AG08395 (cell line): ENCODE measurements at regions not wholly inside any gene's neighbourhood (a gene's known extent, or its start where the extent isn't known, plus 50 kb on each side); places are given as distances from the start of the nearest gene placed in this dataset.
"Not testable (repeated sequence)": the region's sequence is repeated elsewhere in the genome, so short reads cannot be mapped to it uniquely, and the experiment has no call there.

Experiments
- DNase-seq: peaks from one replicate; pipeline ENCODE4 v3.0.0; 2012; ENCODE audit warnings: mixed read lengths, low spot score

DNA sequence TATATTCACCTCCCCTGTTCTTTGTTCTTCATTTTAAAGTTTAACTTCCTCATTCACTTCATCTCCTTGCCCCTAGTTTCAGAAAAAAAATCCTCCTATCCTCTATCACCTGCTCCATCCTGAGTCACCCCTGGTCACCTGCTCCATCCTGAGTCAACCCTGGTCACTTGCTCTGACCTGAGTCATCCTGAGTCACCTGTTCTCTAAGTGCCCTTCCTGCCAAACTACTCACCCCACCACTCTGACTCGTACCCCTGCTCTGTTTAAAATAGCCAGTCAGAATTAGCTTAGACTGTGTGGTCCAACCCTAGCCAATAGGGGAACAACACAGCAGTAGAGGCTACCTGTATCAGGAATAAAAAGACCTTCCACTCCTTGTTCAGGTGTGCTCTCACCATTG lies 716.9 kb downstream of the ZBBX start:
- DNase-seq = no peak

DNA sequence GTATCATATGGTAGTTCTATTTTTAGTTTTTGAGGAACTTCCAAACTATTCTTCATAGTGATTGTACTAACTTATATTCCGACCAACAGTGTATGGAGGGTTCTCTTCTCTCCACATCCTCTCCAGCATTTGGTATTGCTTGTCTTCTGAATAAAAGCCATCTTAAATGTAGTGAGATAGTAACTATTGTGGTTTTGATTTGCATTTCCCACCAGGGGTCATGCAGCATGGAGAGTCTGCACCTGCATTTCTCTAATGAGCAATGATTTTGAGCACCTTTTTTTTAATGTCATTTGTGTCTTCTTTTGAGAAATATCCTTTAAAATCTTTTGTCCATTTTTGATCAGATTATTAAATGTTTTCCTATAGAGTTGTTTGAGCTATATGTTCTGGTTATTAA lies 718.5 kb downstream of the ZBBX start:
- no peak for DNase-seq

DNA sequence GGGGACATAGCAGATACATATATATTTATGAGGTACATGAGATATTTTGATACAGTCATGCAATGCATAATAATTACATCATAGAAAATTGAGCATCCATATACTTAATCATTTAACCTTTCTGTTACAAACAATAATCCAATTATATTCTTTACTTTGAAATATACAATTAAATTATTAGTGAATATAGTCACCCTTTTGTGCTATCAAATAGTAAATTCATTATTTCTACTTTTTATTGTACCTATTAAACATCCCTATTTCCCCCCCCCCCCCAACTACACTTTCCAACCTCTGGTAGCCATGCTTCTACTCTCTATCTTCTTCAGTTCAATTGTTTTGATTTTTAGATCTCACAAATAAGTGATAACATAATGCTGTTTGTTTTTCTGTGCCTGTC lies 719.1 kb downstream of the ZBBX start:
- no peak for DNase-seq

DNA sequence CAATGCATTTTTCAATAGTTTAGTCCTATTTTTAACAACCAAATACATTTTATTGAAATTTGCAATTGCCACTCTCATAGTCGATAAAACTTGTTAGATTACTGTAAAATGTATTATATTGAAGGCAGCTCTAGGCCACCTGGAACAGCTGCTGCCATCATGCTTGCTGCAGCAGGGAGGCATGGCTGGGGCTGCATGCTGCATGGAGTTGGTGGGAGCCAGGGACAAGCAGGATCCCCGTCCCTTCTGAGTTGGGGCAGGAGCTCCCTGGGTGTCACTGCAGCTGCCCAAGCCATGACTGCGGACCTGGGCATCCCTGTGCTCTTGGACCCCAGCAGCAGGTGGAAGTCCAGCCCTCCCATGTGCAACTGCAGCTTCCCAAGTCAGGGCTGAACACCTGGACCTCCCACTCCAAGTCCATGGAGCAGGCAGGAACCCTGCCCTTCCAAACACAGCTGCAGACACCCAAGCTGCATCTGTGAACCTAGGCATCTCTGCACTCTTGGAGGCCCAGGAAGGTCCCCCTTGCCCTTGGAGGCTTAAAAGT lies 742.0 kb downstream of the ZBBX start:
- DNase-seq = no peak

DNA sequence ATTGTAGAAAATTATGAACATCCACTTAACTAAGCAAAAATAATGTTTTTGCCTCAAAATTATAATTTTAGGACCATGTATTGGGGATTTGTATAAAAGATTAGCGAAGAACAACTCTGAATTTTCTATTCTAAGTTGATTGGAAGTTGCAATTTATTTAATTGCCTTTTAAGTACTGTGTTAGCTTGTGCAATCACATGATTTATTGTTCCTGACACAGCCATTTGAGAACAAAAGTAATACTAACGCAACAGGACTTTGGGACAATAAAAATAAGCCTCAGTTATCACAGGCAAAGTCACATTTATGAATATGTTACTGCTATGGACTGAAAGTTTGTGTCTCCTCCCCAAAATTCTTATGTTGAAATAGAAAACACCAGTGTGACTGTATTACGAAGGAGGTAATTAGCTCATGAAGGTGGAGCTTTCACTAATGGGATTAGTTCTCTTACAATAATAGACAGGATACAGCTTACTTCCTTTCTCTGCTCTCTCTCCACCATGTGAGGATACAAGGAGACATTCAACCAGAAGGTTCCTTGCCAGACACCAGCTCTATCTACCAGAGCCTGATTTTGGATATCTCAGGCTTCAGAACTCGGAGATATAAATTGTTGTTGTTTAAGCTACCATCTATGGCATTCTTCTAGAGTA lies 745.9 kb downstream of the ZBBX start:
- no peak for DNase-seq

DNA sequence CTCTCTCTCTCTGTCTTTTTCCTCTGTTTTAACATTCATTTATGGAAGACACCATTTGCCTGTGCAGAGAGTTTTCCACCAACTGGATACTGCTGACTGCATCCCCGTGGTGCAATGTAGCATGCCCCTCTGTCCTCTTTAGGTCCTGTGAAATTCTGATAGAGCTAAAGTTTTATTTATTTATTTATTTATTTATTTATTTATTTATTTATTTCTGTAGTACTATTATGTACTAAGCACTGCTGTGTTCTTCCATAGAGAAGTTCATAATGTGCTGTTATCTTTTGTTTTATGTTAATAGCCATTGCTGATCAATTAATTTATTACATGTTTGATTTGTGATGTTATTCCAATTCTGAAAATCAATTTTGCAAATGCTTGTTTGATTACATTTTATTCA lies 749.9 kb downstream of the ZBBX start:
- no peak for DNase-seq

DNA sequence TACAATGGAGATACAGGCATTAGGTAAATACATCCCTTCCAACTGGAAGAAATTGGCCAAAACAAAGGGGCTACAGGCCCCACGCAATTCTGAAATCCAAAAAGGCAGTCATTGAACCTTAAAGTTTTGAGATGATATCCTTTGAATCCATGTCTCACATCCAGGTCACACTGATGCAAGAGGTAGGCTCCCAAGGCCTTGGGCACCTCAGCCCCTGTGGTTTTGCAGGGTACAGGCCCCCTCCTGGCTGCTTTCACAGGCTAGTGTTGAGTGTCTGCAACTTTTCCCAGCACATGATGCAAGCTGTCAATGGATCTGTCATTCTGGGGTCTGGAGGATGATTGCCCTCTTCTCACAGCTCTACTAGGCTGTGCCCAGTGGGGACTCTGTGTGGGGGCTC lies 766.7 kb downstream of the ZBBX start:
- no peak for DNase-seq

DNA sequence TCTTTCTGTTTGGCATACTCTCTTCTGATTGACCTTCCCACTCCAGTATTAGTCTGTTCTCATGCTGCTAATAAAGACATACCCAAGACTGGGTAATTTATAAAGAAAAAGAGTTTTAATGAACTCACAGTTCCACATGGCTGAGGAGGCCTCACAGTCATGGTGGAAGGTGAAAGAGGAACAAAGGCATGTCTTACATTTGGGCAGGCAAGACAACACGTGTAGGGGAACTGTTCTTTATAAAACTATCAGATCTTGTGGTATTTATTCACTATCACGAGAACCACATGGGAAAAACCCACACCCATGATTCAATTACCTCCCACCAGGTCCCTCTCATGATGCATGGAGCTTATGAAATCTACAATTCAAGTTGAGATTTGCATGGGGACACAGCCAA lies 767.3 kb downstream of the ZBBX start:
- DNase-seq = not testable (repeated sequence)

DNA sequence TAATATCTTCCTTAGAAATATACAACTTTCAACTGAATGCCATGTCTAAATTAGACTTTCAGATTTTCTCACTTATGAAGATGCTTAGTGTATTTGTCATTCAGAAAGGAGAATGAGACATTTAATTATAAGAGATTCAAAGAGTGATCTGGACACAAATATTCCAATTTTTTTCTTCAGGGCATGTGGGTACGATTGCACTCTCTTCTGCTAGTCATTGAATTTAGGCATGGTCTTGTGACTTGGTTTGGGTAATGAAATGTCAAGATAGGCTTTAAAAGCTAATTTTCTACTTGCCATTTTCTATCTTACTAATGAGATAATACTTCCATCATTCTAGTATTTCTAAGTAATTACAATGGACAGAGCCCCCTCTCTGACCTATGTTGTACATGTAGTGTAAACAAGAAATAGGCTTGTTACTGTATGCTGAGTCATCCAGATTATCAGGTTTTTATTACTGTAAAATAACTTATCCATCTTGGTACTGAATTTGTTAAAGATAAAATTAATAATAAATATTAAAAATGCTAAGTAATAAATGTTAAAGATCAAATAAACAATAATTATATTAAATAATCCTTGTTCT lies 770.8 kb upstream of the BCHE start:
- no peak for DNase-seq

DNA sequence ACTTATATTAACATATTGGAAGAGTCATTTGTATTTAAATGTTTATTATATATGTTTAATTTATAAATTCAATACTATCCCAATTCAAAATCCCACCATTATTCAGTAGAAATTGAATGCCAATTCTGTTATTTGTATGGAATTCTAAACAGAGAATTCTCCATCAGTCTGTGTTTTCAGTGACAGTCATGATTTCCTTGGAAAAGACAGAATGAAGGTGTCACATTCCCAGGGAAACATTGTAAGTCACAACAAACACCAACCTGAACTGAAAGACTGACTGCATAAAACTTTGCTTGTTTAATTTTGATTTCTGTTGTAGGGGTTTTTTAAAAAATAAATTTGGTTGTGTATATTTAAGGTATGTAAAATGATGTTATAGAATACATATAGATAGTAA lies 769.8 kb upstream of the BCHE start:
- DNase-seq = no peak

DNA sequence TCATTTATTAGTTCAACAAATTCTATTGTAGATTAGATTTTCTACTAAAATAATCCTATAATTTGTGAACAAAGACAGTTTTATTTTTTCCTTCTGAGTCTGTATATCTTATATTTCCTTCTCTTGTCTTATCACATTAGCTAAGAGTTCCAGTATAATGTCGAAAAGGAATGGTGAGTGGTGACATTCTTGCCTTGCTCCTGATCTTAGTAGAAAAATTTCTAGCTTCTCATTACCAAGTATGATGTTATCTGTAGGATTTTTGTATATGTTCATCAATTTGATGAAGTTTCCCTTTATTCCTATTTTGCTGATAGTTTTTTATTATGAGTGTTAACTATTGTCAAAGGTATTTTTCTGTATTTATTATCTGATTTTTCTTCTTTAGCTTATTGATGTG lies 756.6 kb upstream of the BCHE start:
- DNase-seq = no peak

DNA sequence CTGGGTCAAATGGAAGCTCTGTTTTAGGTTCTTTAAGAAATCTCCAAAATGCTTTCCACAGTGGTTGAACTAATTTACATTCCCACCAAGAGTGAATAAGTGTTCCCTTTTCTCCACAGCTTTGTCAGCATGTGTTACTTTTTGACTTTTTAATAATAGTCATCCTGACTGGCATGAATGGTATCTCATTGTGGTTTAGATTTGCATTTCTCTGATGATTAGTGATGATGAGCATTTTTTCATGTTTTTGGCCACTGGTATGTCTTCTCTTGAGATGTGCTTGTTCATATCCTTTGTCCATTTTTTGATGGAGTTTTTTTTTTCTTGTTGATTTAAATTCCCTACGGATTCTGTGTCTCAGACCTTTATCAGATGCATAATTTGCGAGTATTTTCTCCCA lies 745.0 kb upstream of the BCHE start:
- no peak for DNase-seq

DNA sequence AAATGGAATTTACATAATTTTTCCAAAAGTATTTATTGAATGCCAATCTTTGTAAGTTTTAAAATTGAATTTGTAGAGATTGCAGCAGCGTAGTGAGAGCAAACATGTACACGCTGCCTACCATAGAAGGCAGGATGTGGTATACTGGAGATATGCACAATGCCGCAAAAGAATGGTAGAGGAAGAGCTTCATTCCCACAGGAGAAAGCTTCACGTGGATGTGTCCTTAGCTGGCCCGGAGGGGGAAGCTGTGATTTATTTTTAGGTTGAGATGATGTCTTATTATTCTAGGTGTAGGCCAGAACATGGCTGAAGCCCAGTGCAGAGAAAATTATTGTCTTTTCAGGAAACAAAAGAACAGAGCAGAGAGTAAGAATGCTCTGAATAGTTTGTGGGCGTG lies 743.3 kb upstream of the BCHE start:
- no peak for DNase-seq

DNA sequence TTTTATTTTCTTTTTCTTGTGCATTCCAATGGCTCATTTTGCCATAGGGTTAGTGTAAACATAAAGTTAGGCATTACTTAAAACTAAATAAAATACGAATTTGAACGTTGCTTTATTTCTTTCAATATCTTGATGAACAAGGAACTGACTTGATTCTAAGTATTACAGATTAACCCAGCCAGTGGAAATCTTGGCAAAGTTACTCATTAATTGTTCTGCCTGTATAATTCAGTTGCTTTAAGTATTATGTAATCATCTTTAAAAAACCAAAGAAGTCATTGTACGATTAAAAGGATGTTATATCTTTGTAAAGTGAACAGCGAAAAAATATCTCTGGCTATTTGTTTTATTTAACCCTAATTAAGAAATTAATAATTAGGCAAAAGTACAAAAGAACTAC lies 737.9 kb upstream of the BCHE start:
- DNase-seq = no peak

DNA sequence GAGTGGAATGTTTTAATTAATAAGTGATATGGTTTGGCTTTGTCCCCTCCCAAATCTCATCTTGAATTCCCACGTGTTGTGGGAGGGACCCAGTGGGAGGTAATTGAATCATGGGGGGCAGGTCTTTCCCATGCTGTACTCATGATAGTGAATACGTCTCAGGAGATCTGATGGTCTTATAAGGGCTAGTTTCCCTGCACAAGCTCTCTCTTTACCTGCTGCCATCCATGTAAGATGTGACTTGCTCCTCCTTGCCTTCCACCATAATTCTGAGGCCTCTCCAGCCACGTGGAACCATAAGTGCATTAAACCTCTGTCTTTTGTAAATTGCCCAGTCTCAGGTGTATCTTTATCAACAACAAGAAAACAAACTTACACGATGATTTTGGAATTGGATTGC lies 734.5 kb upstream of the BCHE start:
- not testable (repeated sequence) for DNase-seq

DNA sequence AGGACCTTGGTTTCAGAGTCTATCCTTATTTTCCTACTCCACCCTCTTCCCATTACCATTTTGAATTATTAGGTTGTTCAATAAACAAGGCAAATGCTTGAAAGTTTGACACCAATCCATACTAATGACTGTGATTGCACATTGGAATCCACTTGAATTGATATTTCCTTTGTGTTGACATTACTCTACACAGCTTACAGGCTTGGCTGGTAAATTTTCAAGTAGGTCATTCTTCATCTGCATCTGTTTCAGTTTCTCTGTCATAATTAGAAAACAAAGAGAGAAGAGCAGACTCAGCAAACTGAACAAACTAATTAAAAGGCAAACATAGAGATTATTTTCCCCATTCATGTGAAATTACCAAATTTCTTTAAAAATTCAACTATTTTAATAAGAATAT lies 732.9 kb upstream of the BCHE start:
- no peak for DNase-seq

DNA sequence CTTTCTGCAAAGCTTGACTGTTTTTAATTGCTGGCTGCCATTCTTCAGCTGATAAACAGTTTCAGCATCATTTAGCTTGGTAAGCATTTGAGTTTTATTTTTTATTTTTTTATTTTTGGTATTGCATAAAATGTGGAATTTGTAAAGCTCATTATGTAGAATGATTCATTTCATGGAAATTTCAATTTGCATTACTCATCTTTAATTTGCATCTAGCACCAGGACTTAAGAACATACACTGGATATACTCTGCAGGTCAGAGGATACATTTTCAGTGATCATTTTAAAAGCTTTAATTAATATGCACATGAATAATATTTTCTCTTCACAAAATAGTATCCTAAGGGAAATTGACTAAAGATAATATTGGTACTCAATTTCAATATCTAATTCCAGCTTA lies 732.4 kb upstream of the BCHE start:
- DNase-seq = no peak

DNA sequence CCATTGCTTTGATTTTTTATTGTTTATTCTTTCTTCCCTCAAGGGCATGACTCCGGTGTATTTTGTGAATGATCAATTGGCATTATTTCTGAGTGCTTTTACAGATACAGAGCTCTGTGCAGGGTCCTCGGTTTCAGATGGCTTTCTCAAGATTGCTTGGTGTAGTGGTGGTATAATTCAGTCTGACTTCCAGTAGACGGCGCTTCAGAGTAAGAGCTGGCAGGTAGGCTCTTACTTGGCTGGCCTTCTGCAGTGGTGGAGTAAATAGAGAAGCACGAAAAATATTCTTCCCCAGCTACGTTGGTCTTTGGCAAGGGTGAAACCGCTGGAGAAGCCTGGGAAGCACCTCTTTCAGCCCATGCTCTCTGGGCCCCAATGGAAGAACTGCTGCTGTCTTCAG lies 723.0 kb upstream of the BCHE start:
- DNase-seq = no peak

DNA sequence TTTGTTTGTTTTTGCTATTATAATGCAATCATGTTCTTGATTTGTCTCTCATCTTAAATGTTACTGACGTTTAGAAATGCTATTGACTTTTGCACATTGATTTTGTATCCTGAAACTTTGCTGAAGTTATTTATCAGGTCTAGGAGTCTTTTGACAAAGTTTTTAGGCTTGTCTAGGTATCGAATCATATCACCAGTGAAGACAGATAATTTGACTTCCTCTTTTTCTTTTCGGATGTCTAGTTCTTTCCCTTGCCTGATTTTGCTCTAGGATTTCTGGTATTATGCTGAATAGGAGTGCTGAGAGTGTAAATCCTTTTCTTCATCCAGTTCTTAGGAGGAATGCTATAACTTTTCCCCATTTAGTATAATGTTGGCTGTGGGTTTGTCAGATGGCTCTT lies 719.7 kb upstream of the BCHE start:
- no peak for DNase-seq

DNA sequence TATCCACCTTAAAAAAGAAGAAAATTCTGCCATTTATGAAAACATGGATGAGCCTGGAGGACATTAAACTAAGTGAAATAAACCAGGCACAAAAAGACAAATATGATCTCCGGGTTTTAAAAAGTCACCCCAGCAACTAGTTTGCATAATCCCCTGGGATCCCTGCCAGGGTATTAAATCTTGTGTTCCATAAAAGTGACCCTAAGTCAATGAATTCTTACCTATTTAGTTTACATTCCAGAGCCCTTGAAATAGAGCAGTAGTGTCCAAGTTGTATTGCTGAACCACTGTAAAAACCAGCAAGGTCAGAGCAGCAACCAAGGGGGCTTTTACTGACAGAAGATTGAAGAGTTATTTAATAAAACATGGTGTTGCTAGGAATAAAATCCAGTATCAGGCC lies 716.8 kb upstream of the BCHE start:
- DNase-seq = no peak

DNA sequence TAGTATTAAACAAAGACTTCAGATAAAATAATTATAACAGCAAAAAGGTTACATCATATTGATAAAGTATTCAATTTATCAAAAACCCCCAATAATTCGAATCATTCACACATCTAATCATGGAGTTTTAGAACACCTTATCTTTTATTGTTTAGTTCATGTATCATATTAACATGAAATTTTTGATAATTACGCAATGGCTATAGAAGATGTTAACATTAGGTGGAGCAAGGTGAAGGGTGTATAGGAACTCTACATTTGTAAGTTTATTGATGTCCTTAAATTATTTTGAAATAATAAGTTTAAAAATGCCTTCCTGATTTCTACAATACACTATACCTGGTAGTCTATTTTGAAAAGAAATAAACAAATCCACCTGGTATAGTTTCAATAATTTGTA lies 696.5 kb upstream of the BCHE start:
- no peak for DNase-seq

DNA sequence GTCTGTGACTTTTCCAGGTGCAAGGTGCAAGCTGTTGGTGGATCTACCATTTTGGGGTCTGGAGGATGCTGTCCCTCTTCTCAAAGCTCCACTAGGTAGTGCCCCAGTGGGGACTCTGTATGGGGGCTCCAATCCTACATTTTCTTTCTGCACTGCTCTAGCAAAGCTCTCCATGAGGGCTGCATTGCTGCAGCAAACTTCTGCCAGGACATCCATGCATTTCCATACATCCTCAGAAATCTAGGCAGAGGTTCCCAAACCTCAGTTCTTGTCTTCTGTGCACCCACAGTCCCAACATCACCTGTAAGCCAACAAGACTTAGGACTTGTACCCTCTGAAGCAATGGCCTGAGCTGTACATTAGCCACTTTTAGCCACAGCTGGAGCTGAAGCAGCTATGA lies 694.5 kb upstream of the BCHE start:
- DNase-seq = no peak

DNA sequence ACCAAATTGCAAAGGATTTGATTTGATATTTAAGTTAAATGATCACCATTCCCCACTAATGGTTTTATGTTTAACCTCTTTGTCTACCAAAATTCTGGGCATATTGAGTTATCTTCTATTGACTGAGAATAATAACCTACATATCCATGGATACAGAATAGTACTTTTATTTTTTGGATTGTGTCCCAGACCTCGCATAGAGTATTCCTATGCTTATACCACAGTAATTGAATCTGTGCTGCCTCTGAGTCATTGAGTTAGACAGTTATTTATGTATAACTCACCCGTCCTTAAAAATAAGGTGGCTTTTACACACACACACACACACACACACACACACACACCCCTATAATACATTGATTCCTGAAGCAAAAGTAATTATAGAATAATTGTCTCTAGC lies 690.1 kb upstream of the BCHE start:
- no peak for DNase-seq

DNA sequence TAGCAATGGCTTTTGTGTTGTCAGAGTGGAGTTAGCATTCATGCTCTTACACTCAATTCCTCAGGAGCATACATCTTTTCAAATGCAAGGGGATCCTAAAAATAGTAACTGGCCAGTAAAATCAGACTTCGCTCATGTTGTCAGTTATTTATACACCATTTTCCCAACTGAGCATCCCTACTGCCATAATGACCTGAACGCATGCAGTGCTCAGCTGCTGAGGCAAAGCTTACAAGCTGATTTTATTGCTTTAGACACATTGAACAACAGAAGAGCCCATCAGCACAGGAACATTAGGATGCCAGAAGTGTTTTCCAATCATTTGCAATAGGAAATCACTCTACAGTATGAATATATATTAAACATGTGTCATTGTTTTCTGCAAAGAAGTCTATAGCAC lies 689.7 kb upstream of the BCHE start:
- no peak for DNase-seq
